ENCODE measurements at regions not wholly inside any gene's neighbourhood (a gene's known extent, or its start where the extent isn't known, plus 50 kb on each side); places are given as distances from the start of the nearest gene placed in this dataset.

- DNase-seq = no peak
- Histone ChIP-seq H3K36me3 (no peaks in the 10 kb centered on the region), H3K4me3 (no peak overlapping the region), H3K9me3 (replicated peaks) (no peaks in the 10 kb centered on the region), H3K27me3 (no peaks in the 10 kb centered on the region), H3K4me1 (peaks cover 65% of the 10 kb centered on the region), H3K27ac (peak overlapping the region; percentile 94)
These were observed 139.7 kb downstream of the DDX1 start for GRCh38 chr2:15731213-15731888.

DNA sequence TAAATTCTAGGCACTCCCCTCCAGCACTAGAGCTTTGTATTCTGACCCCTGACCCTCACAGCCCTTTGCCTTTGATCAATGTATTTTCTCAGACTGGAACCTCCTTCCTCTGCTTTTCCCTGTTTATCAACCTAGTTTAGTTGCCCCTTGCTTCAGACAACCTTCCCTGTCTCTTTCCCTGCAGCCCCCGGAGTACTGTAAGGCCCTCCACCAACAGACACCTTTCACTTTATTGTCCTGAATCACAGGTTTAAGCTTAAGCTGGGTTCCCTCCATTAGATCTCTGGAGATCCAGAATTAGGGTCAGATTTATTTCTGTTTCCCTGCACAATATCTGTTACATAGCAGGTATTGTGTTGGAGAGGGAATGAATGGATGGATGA lies 140.2 kb downstream of the DDX1 start:
- Histone ChIP-seq H3K9me3 (replicated peaks) (no peaks in the 10 kb centered on the region), H3K4me3 (no peak overlapping the region), H3K27ac (no peak overlapping the region; the same call in 1 of the 2 replicates), H3K27me3 (no peaks in the 10 kb centered on the region), H3K4me1 (peaks cover 65% of the 10 kb centered on the region), H3K36me3 (no peaks in the 10 kb centered on the region)
- DNase-seq = no peak

DNA sequence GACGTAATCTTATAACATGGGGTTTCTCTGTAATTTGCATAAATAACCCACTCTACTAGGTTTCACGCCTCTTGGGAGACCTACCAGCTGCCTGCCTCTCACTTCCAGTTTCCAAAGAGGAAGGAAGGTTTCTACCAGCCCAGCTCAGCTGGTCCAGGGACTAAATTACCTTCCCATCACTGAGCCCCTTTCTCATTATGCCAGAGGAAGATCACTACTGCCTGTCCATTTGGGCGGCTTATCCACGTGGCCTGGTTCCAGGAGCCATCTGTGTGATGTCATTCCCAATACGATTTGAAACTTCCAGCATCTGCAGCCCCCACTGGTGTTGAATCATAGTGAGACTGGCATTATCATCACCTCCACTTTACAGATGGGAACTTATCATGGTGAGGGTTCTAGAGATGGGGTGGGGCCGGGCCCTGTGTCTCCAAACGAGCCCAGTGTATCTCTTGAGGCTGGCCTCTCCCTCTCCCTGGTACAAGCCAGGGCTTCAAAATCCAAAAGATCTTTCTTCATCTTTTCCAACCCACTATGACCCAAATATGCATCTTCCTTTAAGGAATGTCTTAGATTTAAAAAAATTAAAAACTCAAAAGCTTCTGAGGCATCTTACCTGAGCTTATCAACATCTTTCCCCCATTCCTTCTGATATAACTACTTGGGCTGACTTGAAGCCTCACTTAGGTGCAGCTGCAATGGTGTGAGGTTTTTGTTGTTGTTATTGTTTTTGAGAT lies 140.8 kb downstream of the DDX1 start:
- DNase-seq = peak; percentile 50 to 66
- Histone ChIP-seq H3K27me3 (no peaks in the 10 kb centered on the region), H3K4me3 (no peak overlapping the region), H3K36me3 (no peaks in the 10 kb centered on the region), H3K4me1 (peaks cover 65% of the 10 kb centered on the region), H3K9me3 (replicated peaks) (no peaks in the 10 kb centered on the region), H3K27ac (peak overlapping the region; percentile 0; the same call in 1 of the 2 replicates)

GRCh38 chr2:15733867-15734673 lies 142.4 kb downstream of the DDX1 start:
- Histone ChIP-seq H3K27ac (peak overlapping the region; percentile 24; the same call in 1 of the 2 replicates), H3K27me3 (no peaks in the 10 kb centered on the region), H3K4me1 (peaks cover 63% of the 10 kb centered on the region), H3K4me3 (no peak overlapping the region; the same call in 1 of the 2 replicates), H3K36me3 (no peaks in the 10 kb centered on the region), H3K9me3 (replicated peaks) (no peaks in the 10 kb centered on the region)
- DNase-seq = peak; percentile 29 to 38

DNA sequence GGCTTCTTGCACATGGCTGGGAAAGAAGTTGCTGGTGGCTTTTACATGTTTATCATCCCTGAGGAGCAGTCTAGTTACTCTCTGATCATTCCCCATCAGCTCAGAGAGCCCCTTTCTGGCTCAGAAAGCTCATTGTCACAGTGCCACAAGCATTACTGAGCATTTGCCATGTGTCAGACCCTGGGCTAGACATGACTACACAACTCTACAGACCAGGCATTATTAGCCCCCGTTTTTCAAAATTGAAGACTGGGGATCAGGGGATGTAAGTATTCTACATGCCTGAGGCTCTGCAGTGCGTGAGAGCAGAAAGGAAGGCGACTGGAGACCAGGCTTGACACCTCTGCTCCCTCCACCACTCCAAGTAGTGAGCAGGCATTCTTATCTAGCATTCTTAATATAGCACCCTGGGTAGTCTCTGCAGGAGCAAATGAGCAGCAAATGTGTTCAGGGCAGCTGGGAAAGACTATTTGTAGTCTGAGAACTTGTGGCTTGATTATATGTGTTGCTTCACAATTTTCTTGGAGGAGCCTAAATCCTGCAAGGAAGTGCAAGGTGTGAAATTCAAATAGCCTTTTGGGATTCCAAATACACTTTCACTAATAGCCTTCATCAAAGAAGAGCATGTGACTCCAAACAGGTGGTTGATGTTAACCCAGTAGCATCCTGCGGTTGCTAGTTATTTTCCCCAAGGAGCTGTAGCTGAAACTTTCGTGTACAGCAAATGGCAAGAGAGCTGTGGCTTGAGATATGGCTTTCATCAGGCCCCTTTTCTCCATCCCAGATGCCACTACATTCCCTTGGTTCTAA lies 143.2 kb downstream of the DDX1 start:
- no peak overlapping the region for H3K4me3 ChIP-seq
- no peaks in the 10 kb centered on the region for H3K9me3 ChIP-seq (replicated peaks)
- H3K4me1 ChIP-seq = peaks cover 55% of the 10 kb centered on the region
- no peak overlapping the region; the same call in 1 of the 2 replicates for H3K27ac ChIP-seq
- DNase-seq = peak; percentile 32 to 65
- no peaks in the 10 kb centered on the region for H3K36me3 ChIP-seq
- H3K27me3 ChIP-seq = no peaks in the 10 kb centered on the region

DNA sequence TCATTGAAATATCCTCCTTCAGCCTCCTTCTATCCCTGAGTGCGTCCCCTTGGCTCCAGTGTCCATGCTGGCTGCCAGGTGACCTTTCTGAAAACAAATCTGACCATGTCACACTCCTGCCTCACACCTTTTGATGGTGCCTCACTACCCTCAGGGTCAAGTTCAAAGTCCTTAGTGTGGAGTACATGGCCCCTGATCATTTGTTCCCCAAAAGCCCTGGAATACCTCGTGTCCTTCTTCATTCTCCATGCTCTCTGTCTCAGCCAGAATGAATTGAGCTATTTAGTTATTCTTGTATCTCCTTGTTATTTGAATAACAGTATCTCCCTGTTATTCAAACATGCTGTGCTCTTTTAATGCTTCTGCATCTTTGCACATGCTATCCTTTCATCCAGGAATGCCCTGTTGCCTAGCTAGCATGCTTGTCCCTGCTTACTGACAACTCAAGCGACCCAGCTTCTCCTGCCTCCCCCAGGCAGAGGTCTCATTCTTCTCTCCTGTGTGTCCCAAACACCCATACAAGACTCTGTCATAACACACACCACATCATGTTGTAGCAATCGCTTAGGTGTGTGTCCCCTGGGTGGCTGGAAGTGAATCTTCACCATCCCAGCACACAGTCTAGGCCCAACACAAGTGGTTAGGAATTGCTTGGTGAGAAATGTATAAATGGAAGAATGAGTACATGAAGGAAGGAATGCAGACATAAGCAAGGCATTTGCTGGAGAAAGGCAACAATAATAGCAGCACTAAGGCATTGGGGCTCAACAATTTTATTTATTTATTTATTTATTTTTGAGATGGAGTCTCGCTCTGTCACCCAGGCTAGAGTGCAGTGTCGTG lies 144.0 kb downstream of the DDX1 start:
- H3K27ac ChIP-seq = no peak overlapping the region
- H3K4me1 ChIP-seq = peaks cover 49% of the 10 kb centered on the region
- H3K4me3 ChIP-seq = no peak overlapping the region
- no peaks in the 10 kb centered on the region for H3K9me3 ChIP-seq (replicated peaks)
- no peaks in the 10 kb centered on the region for H3K36me3 ChIP-seq
- DNase-seq = no peak
- no peaks in the 10 kb centered on the region for H3K27me3 ChIP-seq

GRCh38 chr2:15736396-15737180 lies 144.9 kb downstream of the DDX1 start:
- H3K27me3 ChIP-seq = no peaks in the 10 kb centered on the region
- H3K4me1 ChIP-seq = peaks cover 40% of the 10 kb centered on the region
- no peak overlapping the region for H3K27ac ChIP-seq
- H3K4me3 ChIP-seq = no peak overlapping the region
- no peak for DNase-seq
- H3K36me3 ChIP-seq = no peaks in the 10 kb centered on the region
- H3K9me3 ChIP-seq (replicated peaks) = 0 out of 2 replicates have a peak, but pooled peaks cover 6% of the 10 kb centered on the region

- H3K4me1 ChIP-seq = peaks cover 30% of the 10 kb centered on the region
- H3K9me3 ChIP-seq (replicated peaks) = 0 out of 2 replicates have a peak, but pooled peaks cover 12% of the 10 kb centered on the region
- no peak overlapping the region for H3K27ac ChIP-seq
- no peak for DNase-seq
- no peaks in the 10 kb centered on the region for H3K27me3 ChIP-seq
- H3K36me3 ChIP-seq = no peaks in the 10 kb centered on the region
- H3K4me3 ChIP-seq = no peak overlapping the region
These were observed 145.9 kb downstream of the DDX1 start for GRCh38 chr2:15737314-15738224.

- no peak overlapping the region for H3K27ac ChIP-seq
- peaks cover 24% of the 10 kb centered on the region for H3K4me1 ChIP-seq
- no peaks in the 10 kb centered on the region for H3K27me3 ChIP-seq
- no peak for DNase-seq
- no peak overlapping the region for H3K4me3 ChIP-seq
- 0 out of 2 replicates have a peak, but pooled peaks cover 12% of the 10 kb centered on the region for H3K9me3 ChIP-seq (replicated peaks)
- H3K36me3 ChIP-seq = no peaks in the 10 kb centered on the region
These were observed 146.5 kb downstream of the DDX1 start for GRCh38 chr2:15738225-15738546.

- DNase-seq = no peak
- no peaks in the 10 kb centered on the region for H3K36me3 ChIP-seq
- no peak overlapping the region for H3K27ac ChIP-seq
- H3K9me3 ChIP-seq (replicated peaks) = 0 out of 2 replicates have a peak, but pooled peaks cover 12% of the 10 kb centered on the region
- no peak overlapping the region for H3K4me3 ChIP-seq
- no peaks in the 10 kb centered on the region for H3K27me3 ChIP-seq
- peaks cover 16% of the 10 kb centered on the region for H3K4me1 ChIP-seq
These were observed 147.3 kb downstream of the DDX1 start for GRCh38 chr2:15738943-15739342.

DNA sequence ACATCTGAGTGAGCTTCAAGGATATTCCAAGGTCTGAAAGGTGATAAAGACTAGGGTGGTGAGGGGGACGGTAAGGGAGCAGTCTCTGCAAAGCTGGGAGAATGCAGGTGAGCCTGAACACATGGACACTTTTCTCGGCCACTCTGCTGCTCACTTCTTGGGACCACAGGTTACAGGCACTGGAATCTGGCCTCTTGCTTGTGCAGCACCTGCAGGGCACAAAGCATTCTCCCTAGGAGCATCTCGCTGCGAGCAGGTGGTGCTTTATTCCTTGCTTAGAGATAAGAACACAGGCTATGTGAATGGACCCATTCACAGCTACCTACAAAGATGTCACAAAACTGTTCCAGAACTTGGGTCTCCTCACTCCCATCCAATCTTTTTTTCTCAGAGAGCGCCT lies 153.2 kb downstream of the DDX1 start:
- Histone ChIP-seq H3K27me3 (no peaks in the 10 kb centered on the region), H3K27ac (no peak overlapping the region), H3K36me3 (no peaks in the 10 kb centered on the region), H3K4me3 (no peak overlapping the region), H3K9me3 (replicated peaks) (0 out of 2 replicates have a peak, but pooled peaks cover 12% of the 10 kb centered on the region), H3K4me1 (peaks cover 14% of the 10 kb centered on the region; the same call in 1 of the 2 replicates)
- no peak for DNase-seq

- H3K36me3 ChIP-seq = no peaks in the 10 kb centered on the region
- 0 out of 2 replicates have a peak, but pooled peaks cover 12% of the 10 kb centered on the region for H3K9me3 ChIP-seq (replicated peaks)
- DNase-seq = no peak
- H3K4me1 ChIP-seq = peaks cover 14% of the 10 kb centered on the region; the same call in 1 of the 2 replicates
- no peaks in the 10 kb centered on the region for H3K27me3 ChIP-seq
- H3K4me3 ChIP-seq = no peak overlapping the region
- H3K27ac ChIP-seq = no peak overlapping the region
These were observed 153.7 kb downstream of the DDX1 start for GRCh38 chr2:15745350-15745749.

Measured in SJCRH30 (cell line).